ENCODE measurements at regions not wholly inside any gene's neighbourhood (a gene's known extent, or its start where the extent isn't known, plus 50 kb on each side); places are given as distances from the start of the nearest gene placed in this dataset.

- Histone ChIP-seq H2BK120ac (replicated peaks; ENCODE audit: low read depth, low read length) (no peak overlapping the region), H4K5ac (ENCODE audit: insufficient read length, low read depth, low read length) (no peak overlapping the region), H3K18ac (ENCODE audit: extremely low read depth, low read length) (no peak overlapping the region), H3K79me2 (ENCODE audit: control insufficient read depth in 1 of 2, insufficient read depth in 2 of 2, low read length in 2 of 2) (no peaks in the 10 kb centered on the region), H3K56ac (replicated peaks; ENCODE audit: insufficient read length, low read depth, low read length) (no peak overlapping the region), H3K27ac (ENCODE audit: low read depth, low read length) (no peak overlapping the region), H3K4me3 (ENCODE audit: extremely low read depth in 1 of 4, insufficient read depth in 2 of 4, low read depth in 3 of 4, low read length in 4 of 4) (no peak overlapping the region), H4K91ac (replicated peaks; ENCODE audit: insufficient read length, low read length) (no peak overlapping the region), H3K36me3 (ENCODE audit: control insufficient read depth in 2 of 4, insufficient read depth in 4 of 4, low read length in 3 of 4) (no peaks in the 10 kb centered on the region), H4K20me1 (replicated peaks in 1 of 2; ENCODE audit: control insufficient read depth in 1 of 2, insufficient read depth in 2 of 2, low read length in 2 of 2) (no peaks in the 10 kb centered on the region), H3K9ac (replicated peaks in 1 of 4; ENCODE audit: extremely low read depth in 1 of 4, low read depth in 3 of 4, low read length in 3 of 4) (no peak overlapping the region), H3K4ac (replicated peaks; ENCODE audit: insufficient read length, low read depth, low read length) (no peak overlapping the region), H2AFZ (ENCODE audit: low read length) (no peak overlapping the region), H3K4me1 (replicated peaks in 1 of 4; ENCODE audit: control insufficient read depth in 3 of 4, insufficient read depth in 4 of 4, low read length in 3 of 4) (no peaks in the 10 kb centered on the region; a peak in 1 of 7 replicates), H2BK15ac (ENCODE audit: low read length) (no peak overlapping the region), H2BK5ac (ENCODE audit: low read depth, low read length) (no peak overlapping the region), H3K23ac (ENCODE audit: insufficient read length) (no peak overlapping the region), H4K8ac (ENCODE audit: extremely low read depth, insufficient read depth, low read length) (no peak overlapping the region), H3K14ac (ENCODE audit: insufficient read length) (no peak overlapping the region), H2BK20ac (ENCODE audit: low read length) (no peak overlapping the region), H3K9me3 (ENCODE audit: insufficient read depth in 2 of 2, low read depth in 1 of 2, low read length in 1 of 2) (no peaks in the 10 kb centered on the region), H3K27me3 (replicated peaks in 1 of 4; ENCODE audit: control insufficient read depth in 3 of 4, extremely low read depth in 1 of 4, insufficient read depth in 3 of 4, low read length in 3 of 4) (no peaks in the 10 kb centered on the region), H2AK5ac (ENCODE audit: low read depth, low read length) (no peak overlapping the region), H3K4me2 (ENCODE audit: insufficient read depth in 1 of 2, low read depth in 2 of 2, low read length in 2 of 2) (no peak overlapping the region), H3K23me2 (ENCODE audit: low read depth, low read length) (no peaks in the 10 kb centered on the region), H2BK12ac (ENCODE audit: low read depth, low read length) (no peak overlapping the region), H3K79me1 (ENCODE audit: low read depth, low read length) (no peaks in the 10 kb centered on the region)
- CTCF ChIA-PET (ENCODE audit: partially characterized antibody), result interaction anchor here (0.7 to 1.5 kb wide), 2 partner anchors 26 to 293 kb away, joined by 3 to 4 read pairs; no protein-coding TSS in a partner anchor
- no peak for TF ChIP-seq CTBP2 (IDR thresholded peaks at IDR 0.05; ENCODE audit: borderline replicate concordance, insufficient read depth, insufficient read length, low read length)
- TF ChIP-seq CBX8 (IDR thresholded peaks at IDR 0.05; ENCODE audit: borderline replicate concordance, low read depth, low read length), result no peak
- no peak for TF ChIP-seq HDAC2 (IDR thresholded peaks at IDR 0.05; ENCODE audit: borderline replicate concordance in 1 of 2, low read depth in 2 of 2, low read length in 2 of 2)
- no peak for TF ChIP-seq BACH1 (IDR thresholded peaks at IDR 0.05; ENCODE audit: low read length)
- FAIRE-seq (no peak), DNase-seq (ENCODE audit: low read depth in 1 of 2, low spot score in 2 of 2) (no peak)
- POLR2A ChIA-PET (ENCODE audit: partially characterized antibody), result no interaction called here
- WGBS, 2 experiments (ENCODE audit: extremely low coverage in 1 of 2, insufficient coverage in 1 of 2, insufficient read length in 1 of 2, insufficient replicate concordance in 2 of 2, low coverage in 1 of 2, low lambda C conversion rate in 2 of 2, missing lambda C conversion rate in 1 of 2), result 90% methylated on average over 4 of the region's 4 CpGs; no CpG with 5 or more reads in 1 of the 2 experiments
Observed at GRCh38 chr5:136656811-136657210, 291.5 kb upstream of the TRPC7 start.

Data from H1 (cell line).